H7 (cell line): ENCODE measurements at regions not wholly inside any gene's neighbourhood (a gene's known extent, or its start where the extent isn't known, plus 50 kb on each side); places are given as distances from the start of the nearest gene placed in this dataset.
"Not testable (repeated sequence)": the region's sequence is repeated elsewhere in the genome, so short reads cannot be mapped to it uniquely, and the experiment has no call there.

ENCODE experiments used
- DNase-seq: peaks from one replicate; pipeline ENCODE4 v3.0.0; 2012
- H3K27me3 ChIP-seq: 2 replicates; pipeline ENCODE4 v1.6.0; 2011; ENCODE audit warnings: mild to moderate bottlenecking, low read length; ENCODE audit not compliant: control insufficient read depth, insufficient read depth
- H3K36me3 ChIP-seq: replicated peaks from 2 replicates; pipeline ENCODE4 v1.5.1; 2011; ENCODE audit warnings: low read length; ENCODE audit not compliant: control insufficient read depth, insufficient read depth
- H3K4me3 ChIP-seq: 2 replicates; pipeline ENCODE4 v1.5.1; 2011; ENCODE audit warnings: low read depth, mild to moderate bottlenecking, control low read depth, low read length, moderate library complexity; ENCODE audit not compliant: insufficient read depth

GRCh38 chr6:37078814-37079213 lies 73.4 kb downstream of the FGD2 start:
- no peak for DNase-seq
- H3K27me3 ChIP-seq = no peaks in the 10 kb centered on the region

GRCh38 chr6:37081042-37081607 lies 75.7 kb downstream of the FGD2 start:
- DNase-seq = no peak
- Histone ChIP-seq H3K4me3 (no peak overlapping the region), H3K36me3 (no peaks in the 10 kb centered on the region), H3K27me3 (no peaks in the 10 kb centered on the region)

More at GRCh38 chr6:37078814-37079213, 73.4 kb downstream of the FGD2 start:
- no peaks in the 10 kb centered on the region; the same call in 1 of the 2 replicates for H3K36me3 ChIP-seq
- H3K4me3 ChIP-seq = no peak overlapping the region

GRCh38 chr6:37082390-37083130 lies 77.1 kb downstream of the FGD2 start:
- DNase-seq = no peak
- no peaks in the 10 kb centered on the region for H3K36me3 ChIP-seq
- H3K27me3 ChIP-seq = no peaks in the 10 kb centered on the region
- no peak overlapping the region for H3K4me3 ChIP-seq

GRCh38 chr6:37083243-37084138 lies 78.0 kb downstream of the FGD2 start:
- DNase-seq = no peak
- Histone ChIP-seq H3K36me3 (no peaks in the 10 kb centered on the region), H3K4me3 (no peak overlapping the region), H3K27me3 (no peaks in the 10 kb centered on the region)

GRCh38 chr6:37084665-37085064 lies 79.2 kb downstream of the FGD2 start:
- DNase-seq, H3K4me3 ChIP-seq, H3K27me3 ChIP-seq, H3K36me3 ChIP-seq: not testable (repeated sequence)

GRCh38 chr6:37085198-37085597 lies 79.7 kb downstream of the FGD2 start:
- H3K27me3 ChIP-seq = no peaks in the 10 kb centered on the region
- no peak overlapping the region for H3K4me3 ChIP-seq
- no peaks in the 10 kb centered on the region for H3K36me3 ChIP-seq
- no peak for DNase-seq

GRCh38 chr6:37088897-37089296 lies 81.1 kb upstream of the PIM1 start:
- DNase-seq = no peak
- no peaks in the 10 kb centered on the region for H3K36me3 ChIP-seq
- H3K27me3 ChIP-seq = no peaks in the 10 kb centered on the region
- H3K4me3 ChIP-seq = no peak overlapping the region

GRCh38 chr6:37089783-37090182 lies 80.2 kb upstream of the PIM1 start:
- no peaks in the 10 kb centered on the region for H3K27me3 ChIP-seq
- no peaks in the 10 kb centered on the region for H3K36me3 ChIP-seq
- DNase-seq = no peak
- H3K4me3 ChIP-seq = no peak overlapping the region

- not testable (repeated sequence) for H3K4me3 ChIP-seq, H3K36me3 ChIP-seq, H3K27me3 ChIP-seq, DNase-seq
Observed at GRCh38 chr6:37091104-37091503, 78.8 kb upstream of the PIM1 start.

- H3K36me3 ChIP-seq = not testable (repeated sequence)
Observed at GRCh38 chr6:37091586-37091985, 78.4 kb upstream of the PIM1 start.

GRCh38 chr6:37092923-37093727 lies 76.8 kb upstream of the PIM1 start:
- Histone ChIP-seq H3K4me3 (no peak overlapping the region), H3K27me3 (no peaks in the 10 kb centered on the region), H3K36me3 (no peaks in the 10 kb centered on the region)
- no peak for DNase-seq

More at GRCh38 chr6:37091586-37091985, 78.4 kb upstream of the PIM1 start:
- H3K4me3 ChIP-seq, DNase-seq, H3K27me3 ChIP-seq: not testable (repeated sequence)

GRCh38 chr6:37093728-37094069 lies 76.3 kb upstream of the PIM1 start:
- DNase-seq = no peak
- Histone ChIP-seq H3K27me3 (no peaks in the 10 kb centered on the region), H3K4me3 (no peak overlapping the region), H3K36me3 (no peaks in the 10 kb centered on the region)

GRCh38 chr6:37095997-37096396 lies 74.0 kb upstream of the PIM1 start:
- DNase-seq = no peak
- Histone ChIP-seq H3K4me3 (no peak overlapping the region), H3K36me3 (no peaks in the 10 kb centered on the region), H3K27me3 (no peaks in the 10 kb centered on the region)

- no peaks in the 10 kb centered on the region for H3K27me3 ChIP-seq
- H3K36me3 ChIP-seq = no peaks in the 10 kb centered on the region
- H3K4me3 ChIP-seq = no peak overlapping the region
- no peak for DNase-seq
Observed at GRCh38 chr6:37097335-37097734, 72.6 kb upstream of the PIM1 start.
